Mammary epithelial cell (primary cell): ENCODE measurements at regions not wholly inside any gene's neighbourhood (a gene's known extent, or its start where the extent isn't known, plus 50 kb on each side); places are given as distances from the start of the nearest gene placed in this dataset.

ENCODE experiments used
- EZH2 ChIP-seq: IDR thresholded peaks from 2 replicates; pipeline ENCODE4 v1.6.1; 2012; ENCODE audit warnings: low read length, inconsistent platforms, borderline replicate concordance
- TF ChIP-seq, protein P1 (sequence below), 2 donors: IDR thresholded peaks in 1 of 2; conservative IDR thresholded peaks in 1 of 2; 2 replicates each; pipeline ENCODE4 v1.5.1; 2011 to 2012; ENCODE audit warnings: inconsistent platforms in 2 of 2, low read length in 2 of 2, mild to moderate bottlenecking in 2 of 2, control low read depth in 1 of 2, low read depth in 1 of 2; ENCODE audit not compliant: insufficient read depth in 1 of 2; ENCODE audit errors: extremely low read depth in 1 of 2

DNA sequence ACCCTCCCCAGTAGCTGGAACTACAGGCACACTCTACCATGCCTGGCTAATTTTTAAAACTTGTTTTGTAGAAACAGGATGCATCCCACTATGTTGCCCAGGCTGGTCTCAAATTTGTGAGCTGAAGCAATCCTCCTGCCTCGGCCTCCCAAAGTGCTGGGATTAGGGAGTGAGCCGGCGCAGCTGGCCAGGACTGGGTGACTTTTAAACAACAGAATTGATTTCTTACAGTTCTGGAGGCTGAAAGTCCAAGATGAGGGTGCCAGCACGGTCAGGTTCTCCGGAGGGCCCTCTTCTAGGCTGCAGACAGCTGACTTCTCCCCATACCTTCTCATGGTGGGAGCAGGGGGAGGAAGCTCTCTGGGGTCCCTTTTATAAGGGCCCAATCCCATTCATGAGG lies 75.2 kb upstream of the CHST15 start:
- TF ChIP-seq, protein P1, sequence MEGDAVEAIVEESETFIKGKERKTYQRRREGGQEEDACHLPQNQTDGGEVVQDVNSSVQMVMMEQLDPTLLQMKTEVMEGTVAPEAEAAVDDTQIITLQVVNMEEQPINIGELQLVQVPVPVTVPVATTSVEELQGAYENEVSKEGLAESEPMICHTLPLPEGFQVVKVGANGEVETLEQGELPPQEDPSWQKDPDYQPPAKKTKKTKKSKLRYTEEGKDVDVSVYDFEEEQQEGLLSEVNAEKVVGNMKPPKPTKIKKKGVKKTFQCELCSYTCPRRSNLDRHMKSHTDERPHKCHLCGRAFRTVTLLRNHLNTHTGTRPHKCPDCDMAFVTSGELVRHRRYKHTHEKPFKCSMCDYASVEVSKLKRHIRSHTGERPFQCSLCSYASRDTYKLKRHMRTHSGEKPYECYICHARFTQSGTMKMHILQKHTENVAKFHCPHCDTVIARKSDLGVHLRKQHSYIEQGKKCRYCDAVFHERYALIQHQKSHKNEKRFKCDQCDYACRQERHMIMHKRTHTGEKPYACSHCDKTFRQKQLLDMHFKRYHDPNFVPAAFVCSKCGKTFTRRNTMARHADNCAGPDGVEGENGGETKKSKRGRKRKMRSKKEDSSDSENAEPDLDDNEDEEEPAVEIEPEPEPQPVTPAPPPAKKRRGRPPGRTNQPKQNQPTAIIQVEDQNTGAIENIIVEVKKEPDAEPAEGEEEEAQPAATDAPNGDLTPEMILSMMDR (conservative IDR thresholded peaks at IDR 0.05 in 1 of 2, IDR thresholded peaks at IDR 0.05 in 1 of 2; ENCODE audit: extremely low read depth in 1 of 2, insufficient read depth in 1 of 2, low read depth in 1 of 2, low read length in 2 of 2), result no peak
- no peak for TF ChIP-seq EZH2
